ENCODE measurements at regions not wholly inside any gene's neighbourhood (a gene's known extent, or its start where the extent isn't known, plus 50 kb on each side); places are given as distances from the start of the nearest gene placed in this dataset.

GRCh38 chr5:8848997-8849594, 696.8 kb downstream of the SEMA5A start:
- no peak for DNase-seq (ENCODE audit: extremely low spot score, insufficient read length, low read depth)
- no peak for FAIRE-seq

- DNase-seq (ENCODE audit: extremely low spot score, insufficient read length, low read depth) (no peak), FAIRE-seq (no peak)
Measured at GRCh38 chr5:8851101-8851500, 694.8 kb downstream of the SEMA5A start.

- FAIRE-seq, result no peak
- DNase-seq (ENCODE audit: extremely low spot score, insufficient read length, low read depth), result no peak
Measured at GRCh38 chr5:8857051-8857450, 688.8 kb downstream of the SEMA5A start.

GRCh38 chr5:8861764-8862163, 684.1 kb downstream of the SEMA5A start:
- no peak for FAIRE-seq
- DNase-seq (ENCODE audit: extremely low spot score, insufficient read length, low read depth), result no peak

- FAIRE-seq, result no peak
- DNase-seq (ENCODE audit: extremely low spot score, insufficient read length, low read depth), result no peak
Measured at GRCh38 chr5:8864053-8864452, 681.8 kb downstream of the SEMA5A start.

- no peak for FAIRE-seq
- no peak for DNase-seq (ENCODE audit: extremely low spot score, insufficient read length, low read depth)
Measured at GRCh38 chr5:8865266-8865665, 680.6 kb downstream of the SEMA5A start.

- FAIRE-seq, result no peak
- DNase-seq (ENCODE audit: extremely low spot score, insufficient read length, low read depth), result no peak
Measured at GRCh38 chr5:8865686-8866374, 680.0 kb downstream of the SEMA5A start.

GRCh38 chr5:8868283-8868682, 677.6 kb downstream of the SEMA5A start:
- DNase-seq (ENCODE audit: extremely low spot score, insufficient read length, low read depth) (no peak), FAIRE-seq (no peak)

GRCh38 chr5:8869932-8870331, 675.9 kb downstream of the SEMA5A start:
- no peak for FAIRE-seq
- DNase-seq (ENCODE audit: extremely low spot score, insufficient read length, low read depth), result no peak

GRCh38 chr5:8870349-8870958, 675.4 kb downstream of the SEMA5A start:
- DNase-seq (ENCODE audit: extremely low spot score, insufficient read length, low read depth), result no peak
- no peak for FAIRE-seq

GRCh38 chr5:8870959-8871355, 674.9 kb downstream of the SEMA5A start:
- DNase-seq (ENCODE audit: extremely low spot score, insufficient read length, low read depth), result no peak
- no peak for FAIRE-seq

- FAIRE-seq (no peak), DNase-seq (ENCODE audit: extremely low spot score, insufficient read length, low read depth) (no peak)
Measured at GRCh38 chr5:8871446-8871845, 674.4 kb downstream of the SEMA5A start.

GRCh38 chr5:8875722-8876121, 670.2 kb downstream of the SEMA5A start:
- no peak for DNase-seq (ENCODE audit: extremely low spot score, insufficient read length, low read depth)
- no peak for FAIRE-seq

- no peak for FAIRE-seq
- DNase-seq (ENCODE audit: extremely low spot score, insufficient read length, low read depth), result no peak
Measured at GRCh38 chr5:8879248-8879647, 666.6 kb downstream of the SEMA5A start.

GRCh38 chr5:8884029-8884428, 661.8 kb downstream of the SEMA5A start:
- FAIRE-seq (no peak), DNase-seq (ENCODE audit: extremely low spot score, insufficient read length, low read depth) (no peak)

- no peak for DNase-seq (ENCODE audit: extremely low spot score, insufficient read length, low read depth)
- FAIRE-seq, result no peak
Measured at GRCh38 chr5:8892926-8893325, 652.9 kb downstream of the SEMA5A start.

GRCh38 chr5:8894031-8894430, 651.8 kb downstream of the SEMA5A start:
- FAIRE-seq (no peak), DNase-seq (ENCODE audit: extremely low spot score, insufficient read length, low read depth) (no peak)

GRCh38 chr5:8895062-8895461, 650.8 kb downstream of the SEMA5A start:
- no peak for DNase-seq (ENCODE audit: extremely low spot score, insufficient read length, low read depth)
- no peak for FAIRE-seq

- DNase-seq (ENCODE audit: extremely low spot score, insufficient read length, low read depth) (no peak), FAIRE-seq (no peak)
Measured at GRCh38 chr5:8895599-8895998, 650.3 kb downstream of the SEMA5A start.

GRCh38 chr5:8897316-8897715, 648.6 kb downstream of the SEMA5A start:
- FAIRE-seq (no peak), DNase-seq (ENCODE audit: extremely low spot score, insufficient read length, low read depth) (no peak)

GRCh38 chr5:8905021-8905420, 640.9 kb downstream of the SEMA5A start:
- FAIRE-seq (no peak), DNase-seq (ENCODE audit: extremely low spot score, insufficient read length, low read depth) (no peak)

Measured in GM18507 (cell line).